DMS 273 (cell line): ENCODE measurements at regions not wholly inside any gene's neighbourhood (a gene's known extent, or its start where the extent isn't known, plus 50 kb on each side); places are given as distances from the start of the nearest gene placed in this dataset.
"Not testable (repeated sequence)": the region's sequence is repeated elsewhere in the genome, so short reads cannot be mapped to it uniquely, and the experiment has no call there.

Experiments
- DNase-seq: peaks from one replicate; lab custom pipeline; 2025; ENCODE audit not compliant: unreplicated experiment; lab: John Stamatoyannopoulos, UW

GRCh38 chr5:108696951-108697715, 50.6 kb upstream of the FER start:
- no peak for DNase-seq

DNA sequence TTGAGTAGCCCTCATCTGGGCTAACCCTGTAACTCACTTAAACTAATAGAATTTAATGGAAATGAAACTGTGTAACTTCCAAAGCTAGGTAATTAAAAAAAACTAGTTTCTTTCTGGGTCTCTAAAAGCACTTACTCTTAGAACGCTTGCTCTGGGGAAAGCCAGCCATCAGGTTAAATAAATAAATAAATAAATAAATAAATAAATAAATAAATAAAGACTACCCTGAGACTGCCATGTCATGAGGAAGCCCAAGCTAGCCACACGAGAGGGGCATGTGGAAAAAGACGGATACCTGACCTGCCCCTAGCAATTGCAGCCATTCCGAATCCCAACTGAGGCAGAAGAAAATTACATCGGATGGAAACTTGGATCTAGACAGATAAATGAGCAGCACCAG, 51.3 kb upstream of the FER start:
- DNase-seq, result no peak

GRCh38 chr5:108688485-108688884, 59.2 kb upstream of the FER start:
- no peak for DNase-seq

GRCh38 chr5:108687595-108688200, 60.0 kb upstream of the FER start:
- no peak for DNase-seq

- no peak for DNase-seq
These were observed 61.0 kb upstream of the FER start for GRCh38 chr5:108686676-108687075.

DNA sequence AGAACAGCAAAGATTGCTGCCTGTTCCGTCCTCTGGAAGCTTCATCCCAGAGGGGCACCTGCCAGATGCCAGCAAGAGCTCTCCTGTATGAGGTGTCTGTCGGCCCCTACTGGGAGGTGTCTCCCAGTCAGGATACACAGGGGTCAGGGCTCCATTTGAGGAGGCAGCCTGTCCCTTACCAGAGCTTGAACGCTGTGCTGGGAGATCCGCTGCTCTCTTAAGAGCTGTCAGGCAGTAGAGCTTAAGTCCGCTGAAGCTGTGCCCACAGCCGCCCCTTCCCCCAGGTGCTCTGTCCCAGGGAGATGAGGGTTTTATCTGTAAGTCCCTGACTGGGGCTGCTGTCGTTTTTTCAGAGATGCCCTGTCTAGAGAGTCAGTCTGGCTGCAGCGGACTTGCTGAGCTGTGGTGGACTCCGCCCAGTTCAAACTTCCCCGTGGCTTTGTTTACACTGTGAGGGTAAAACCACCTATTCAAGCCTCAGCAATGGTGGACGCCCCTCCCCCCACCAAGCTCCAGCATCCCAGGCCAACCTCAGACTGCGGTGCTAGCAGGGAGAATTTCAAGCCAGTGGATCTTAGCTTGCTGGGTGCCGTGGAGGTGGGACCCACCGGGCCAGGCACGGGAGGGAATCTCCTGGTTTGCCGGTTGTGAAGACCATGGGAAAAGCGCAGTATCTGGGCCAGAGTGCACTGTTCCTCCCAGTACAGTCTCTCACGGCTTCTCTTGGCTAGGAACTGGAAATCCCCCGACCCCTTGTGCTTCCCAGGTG, 62.1 kb upstream of the FER start:
- not testable (repeated sequence) for DNase-seq

GRCh38 chr5:108681079-108681921, 66.4 kb upstream of the FER start:
- peak; percentile 76 for DNase-seq

DNA sequence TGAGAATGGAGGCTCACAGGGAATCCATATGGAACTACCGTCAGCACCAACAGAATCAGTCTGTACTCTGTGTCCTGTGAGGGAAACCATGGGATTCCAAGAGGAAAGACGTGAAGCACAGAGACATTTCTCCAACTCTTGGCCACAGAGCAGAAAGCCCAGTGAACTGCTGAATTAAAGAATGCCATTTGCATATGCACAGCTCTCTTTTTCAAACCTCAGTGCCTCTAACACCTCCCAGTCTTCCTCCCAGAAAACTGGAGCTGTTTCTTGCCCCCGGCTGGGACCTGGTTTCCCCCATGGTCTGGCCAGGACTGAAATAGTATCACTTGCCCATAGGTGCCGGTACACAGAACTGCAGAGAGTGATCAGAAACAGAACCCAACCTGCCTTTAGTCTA, 69.6 kb upstream of the FER start:
- DNase-seq, result no peak

DNA sequence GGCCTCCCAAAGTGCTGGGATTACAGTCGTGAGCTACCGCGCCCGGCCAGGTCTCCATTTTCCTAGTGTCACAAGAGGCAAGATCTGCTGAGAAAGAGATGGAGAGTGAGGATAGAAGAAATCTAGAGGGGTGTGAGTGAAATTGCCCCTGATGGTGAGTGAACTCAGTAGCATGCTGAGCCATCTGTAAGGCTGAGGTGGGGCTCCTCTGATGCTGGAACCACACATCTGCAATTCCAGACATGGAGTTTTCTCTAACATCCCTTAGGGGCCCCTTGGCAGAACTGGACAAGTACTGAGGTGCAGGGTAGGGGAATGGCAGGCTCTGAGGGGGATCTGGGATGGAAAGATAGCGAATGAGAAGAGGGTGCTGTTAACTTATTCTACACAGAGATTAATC, 72.0 kb upstream of the FER start:
- no peak for DNase-seq

DNA sequence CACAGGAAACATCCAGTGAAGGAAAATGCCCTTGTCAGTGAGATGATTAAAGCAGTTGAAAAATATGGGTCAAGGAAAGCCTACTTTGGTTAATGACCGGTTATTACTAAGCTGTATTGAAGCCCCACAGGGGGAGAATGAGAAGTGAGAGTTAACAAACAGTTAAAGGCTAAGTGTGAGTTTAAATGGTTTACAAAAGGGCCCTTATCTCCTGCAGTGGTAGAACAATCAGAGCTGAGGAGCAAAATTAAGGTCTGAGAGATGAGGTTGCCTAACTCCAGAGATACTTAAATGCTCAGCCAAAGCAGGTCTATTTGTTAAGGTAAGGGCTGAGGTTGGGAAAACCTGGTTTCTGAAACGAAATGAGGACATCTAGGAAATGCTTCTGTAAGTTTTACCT, 75.1 kb upstream of the FER start:
- no peak for DNase-seq

DNA sequence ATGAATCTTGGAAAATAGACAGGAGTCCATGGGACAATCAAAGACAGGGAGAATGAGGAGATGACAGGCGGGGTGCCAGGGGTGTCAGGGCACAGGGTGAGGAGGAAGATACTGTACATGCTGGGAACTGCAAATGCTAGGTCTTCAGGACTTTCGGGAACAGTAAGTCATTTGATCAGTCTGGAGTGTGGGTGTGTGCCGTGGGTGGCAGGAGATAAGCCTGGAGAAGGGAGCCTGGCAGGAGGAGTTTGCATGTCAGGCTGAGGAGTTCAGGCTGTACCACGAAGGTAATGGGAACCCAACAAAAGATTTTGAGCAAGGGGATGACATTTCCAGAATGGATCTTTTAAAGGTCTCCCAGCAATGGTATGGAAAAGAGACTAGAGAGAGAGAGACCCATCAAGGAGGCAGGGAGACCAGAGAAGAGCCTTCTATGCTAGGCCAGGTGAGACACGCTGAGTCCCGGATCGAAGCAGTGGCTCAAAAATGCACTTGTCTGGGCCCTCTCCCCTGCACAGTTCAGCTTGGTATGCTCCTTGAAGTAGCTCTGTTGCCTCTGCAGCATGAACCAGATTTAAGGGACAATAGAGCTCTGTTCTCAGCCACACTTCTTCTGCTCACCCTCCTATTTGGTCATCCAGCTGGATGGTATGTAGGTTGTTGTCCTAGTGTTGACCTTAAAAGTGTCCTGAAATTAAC, 77.0 kb upstream of the FER start:
- no peak for DNase-seq

DNA sequence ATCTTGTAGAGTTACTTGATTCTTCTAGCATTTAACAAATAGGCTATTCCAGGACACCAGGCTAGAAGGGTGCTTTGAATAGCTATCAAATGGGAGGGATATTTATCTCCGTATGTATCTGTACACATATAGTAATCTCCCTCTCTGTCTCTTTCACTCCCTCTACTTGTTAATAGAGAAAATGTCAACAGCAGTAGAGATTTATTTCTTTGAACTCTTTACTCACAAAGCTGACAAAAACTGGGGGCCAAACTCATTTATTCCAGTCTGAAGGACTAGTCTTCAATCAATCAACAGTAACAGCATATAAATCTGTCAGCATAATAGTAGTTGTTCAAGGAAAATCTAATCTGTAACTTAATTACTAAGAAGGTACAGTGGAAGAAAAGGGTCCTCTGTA, 78.2 kb upstream of the FER start:
- DNase-seq, result no peak

DNA sequence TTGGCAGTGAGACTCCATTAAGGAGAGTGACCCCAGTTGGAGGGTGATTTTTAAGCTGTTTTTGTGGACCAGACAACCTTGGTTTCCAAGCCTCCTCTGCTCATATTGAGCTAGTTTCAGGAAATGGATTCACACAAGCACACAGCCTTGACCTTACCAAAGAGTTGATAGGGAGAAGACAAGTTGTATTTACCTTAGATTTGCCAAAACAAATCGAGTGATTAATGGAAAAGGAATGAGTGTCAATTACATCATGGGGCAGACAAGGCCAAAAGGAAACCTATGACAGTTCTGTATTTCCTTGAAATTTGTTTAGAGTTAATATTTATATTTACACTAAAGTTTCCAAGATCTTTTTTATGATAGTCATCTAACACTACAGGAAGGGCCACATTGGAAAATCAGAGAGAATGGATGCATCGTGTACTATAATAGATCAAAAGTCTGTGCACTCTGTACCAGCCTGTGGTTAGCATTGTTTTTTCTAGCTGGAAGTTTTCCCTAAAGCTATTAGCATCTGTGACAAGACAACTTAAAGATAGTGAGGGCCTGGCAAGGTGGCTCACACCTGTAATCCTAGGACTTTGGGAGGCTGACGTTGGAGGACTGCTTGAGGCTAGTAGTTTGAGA, 86.0 kb upstream of the FER start:
- DNase-seq, result no peak

DNA sequence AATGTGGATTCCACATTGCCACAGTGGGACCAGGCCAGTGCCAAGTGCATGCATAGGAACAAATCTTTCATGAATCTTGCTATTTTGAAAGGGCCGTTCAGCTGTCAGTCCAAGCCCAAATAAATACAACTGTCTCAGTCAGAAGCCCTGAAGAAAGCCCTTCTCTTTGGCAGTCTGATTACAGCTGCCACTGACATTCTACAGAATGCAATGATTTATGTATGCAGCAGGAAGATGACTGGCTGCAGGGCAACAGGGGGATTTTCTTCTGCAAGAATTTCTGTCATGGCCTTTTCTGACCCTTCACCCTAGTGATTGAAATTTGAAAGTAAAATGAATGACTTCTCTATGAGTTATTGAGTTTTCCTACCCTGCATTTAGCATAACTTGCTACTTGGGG, 86.7 kb upstream of the FER start:
- DNase-seq, result no peak

DNA sequence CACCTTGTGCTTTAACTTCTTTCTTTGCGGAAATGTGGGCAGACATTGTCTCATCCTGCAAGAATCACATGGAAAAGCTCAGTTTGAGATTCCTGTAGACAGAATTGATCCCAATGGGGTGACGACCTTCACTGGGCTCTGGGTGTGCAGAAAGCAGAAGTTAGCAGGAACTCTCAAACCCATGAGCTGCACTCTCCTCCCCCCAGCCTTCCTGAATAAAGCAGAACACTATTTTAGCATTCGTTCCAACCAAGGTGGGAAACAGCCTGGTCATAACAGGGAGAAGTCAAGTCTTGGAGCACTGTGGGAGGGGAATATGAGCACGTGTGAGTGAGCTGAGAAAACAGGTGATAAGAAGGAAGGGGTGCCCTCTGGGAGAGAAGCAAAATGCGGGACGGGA, 87.4 kb upstream of the FER start:
- DNase-seq, result no peak

DNA sequence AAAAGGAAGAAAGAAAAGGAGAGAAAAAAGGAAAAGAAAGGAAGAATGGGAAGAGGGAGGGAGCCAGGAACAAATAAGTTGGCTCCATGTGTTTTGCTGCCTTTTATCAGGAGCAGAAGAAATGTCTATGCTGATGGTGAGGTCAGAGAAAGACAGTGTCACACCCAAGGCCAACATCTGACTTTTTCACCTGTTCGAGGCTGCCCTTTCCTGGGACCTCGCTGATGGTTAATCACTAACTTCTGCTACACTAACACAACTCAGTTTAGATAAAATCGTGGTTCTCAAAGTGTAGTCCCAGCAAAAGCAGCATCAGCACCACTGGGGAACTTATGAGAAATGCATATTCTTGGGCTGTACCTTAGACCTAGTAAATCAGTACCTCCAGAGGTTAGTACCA, 88.2 kb upstream of the FER start:
- DNase-seq, result no peak

DNA sequence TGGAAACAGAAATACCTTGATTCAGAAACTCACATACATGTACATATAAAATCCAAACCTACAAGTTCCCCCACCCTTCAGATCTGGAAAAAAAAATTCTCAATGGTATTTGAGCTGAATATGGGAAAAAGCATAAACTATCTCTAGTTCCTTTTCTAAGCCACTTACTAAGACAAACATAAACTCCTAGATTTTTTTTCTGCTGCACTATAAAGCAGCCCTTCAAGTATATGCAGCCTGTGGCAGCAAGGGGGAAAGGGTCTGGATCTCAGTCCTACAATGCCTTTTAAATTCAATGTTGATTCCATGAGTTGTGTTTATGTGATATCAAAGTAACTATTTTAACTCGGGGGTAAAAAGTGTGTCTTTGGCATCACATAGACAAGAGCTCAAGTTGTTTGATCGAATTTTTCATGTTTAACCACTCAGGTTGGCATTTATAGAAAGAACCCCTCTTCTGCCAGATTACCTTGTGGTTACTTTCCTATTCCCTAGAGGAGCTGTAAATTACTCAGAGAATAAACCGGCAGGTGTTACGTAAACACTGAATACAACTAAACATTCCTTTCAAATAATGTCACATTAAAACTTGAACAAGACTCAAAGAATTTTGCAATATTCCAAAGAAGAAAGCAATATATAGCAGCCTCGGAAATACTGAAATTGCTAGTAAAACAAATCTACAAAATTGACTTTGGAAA, 91.8 kb upstream of the FER start:
- DNase-seq, result no peak

GRCh38 chr5:108654051-108654450, 93.6 kb upstream of the FER start:
- no peak for DNase-seq

DNA sequence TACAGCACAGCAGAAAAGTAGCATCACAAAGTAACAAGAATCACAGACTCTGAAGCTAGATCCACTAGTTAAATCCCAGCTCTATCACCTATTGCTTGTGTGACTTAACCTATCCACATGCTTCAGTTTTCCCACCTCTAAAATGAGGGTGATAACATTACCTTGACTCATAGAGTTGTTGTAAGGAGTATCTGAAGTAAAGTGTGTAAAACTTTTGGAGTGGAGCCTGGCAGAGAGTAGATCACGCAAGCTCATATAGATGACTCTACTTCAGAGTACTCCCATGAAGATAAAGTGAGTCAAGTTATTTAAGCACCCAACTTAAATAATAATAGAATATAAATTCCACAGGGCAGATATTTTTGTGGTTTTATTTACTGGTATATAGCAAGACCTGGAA, 94.5 kb upstream of the FER start:
- DNase-seq, result no peak

DNA sequence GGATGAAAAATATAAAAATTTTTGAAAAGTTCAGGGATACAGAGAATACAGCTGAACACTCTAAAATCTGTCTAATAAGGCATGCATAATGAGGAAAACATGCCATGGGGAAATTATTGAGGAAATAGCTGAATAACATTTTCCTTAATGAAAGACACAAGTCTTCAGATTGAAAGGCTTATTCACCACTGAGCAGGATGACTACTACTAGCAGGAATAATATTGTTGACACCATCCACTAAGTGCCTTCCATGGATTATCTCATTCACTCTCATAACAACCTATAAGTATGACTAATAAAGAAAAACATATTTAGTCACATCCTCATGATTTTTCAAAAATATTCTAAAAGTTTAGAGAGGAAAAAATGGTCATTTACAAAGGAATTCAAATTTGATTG, 96.7 kb upstream of the FER start:
- no peak for DNase-seq
